ENCODE measurements at regions not wholly inside any gene's neighbourhood (a gene's known extent, or its start where the extent isn't known, plus 50 kb on each side); places are given as distances from the start of the nearest gene placed in this dataset.

DNA sequence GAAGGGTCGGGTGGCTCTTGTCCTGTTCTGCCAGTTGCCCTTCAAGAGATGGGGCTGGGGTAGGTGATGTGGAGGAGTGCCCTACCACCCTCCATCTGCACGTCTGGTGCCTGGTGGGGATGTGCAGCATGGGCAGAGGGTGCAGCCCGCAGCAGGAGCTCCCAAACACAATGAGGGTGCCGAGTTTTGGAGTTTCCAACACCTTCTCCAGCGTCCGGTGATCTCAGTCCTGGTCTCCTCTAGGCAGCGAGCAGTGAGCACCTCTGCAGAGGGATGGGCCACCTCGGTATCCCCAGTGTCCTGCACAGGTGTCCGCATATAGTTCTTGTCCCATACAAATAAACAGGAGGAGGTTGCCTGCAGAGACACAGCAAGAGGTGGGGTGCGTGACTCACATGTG lies 136.0 kb downstream of the ENGASE start:
- TF ChIP-seq, protein P1, sequence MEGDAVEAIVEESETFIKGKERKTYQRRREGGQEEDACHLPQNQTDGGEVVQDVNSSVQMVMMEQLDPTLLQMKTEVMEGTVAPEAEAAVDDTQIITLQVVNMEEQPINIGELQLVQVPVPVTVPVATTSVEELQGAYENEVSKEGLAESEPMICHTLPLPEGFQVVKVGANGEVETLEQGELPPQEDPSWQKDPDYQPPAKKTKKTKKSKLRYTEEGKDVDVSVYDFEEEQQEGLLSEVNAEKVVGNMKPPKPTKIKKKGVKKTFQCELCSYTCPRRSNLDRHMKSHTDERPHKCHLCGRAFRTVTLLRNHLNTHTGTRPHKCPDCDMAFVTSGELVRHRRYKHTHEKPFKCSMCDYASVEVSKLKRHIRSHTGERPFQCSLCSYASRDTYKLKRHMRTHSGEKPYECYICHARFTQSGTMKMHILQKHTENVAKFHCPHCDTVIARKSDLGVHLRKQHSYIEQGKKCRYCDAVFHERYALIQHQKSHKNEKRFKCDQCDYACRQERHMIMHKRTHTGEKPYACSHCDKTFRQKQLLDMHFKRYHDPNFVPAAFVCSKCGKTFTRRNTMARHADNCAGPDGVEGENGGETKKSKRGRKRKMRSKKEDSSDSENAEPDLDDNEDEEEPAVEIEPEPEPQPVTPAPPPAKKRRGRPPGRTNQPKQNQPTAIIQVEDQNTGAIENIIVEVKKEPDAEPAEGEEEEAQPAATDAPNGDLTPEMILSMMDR (conservative IDR thresholded peaks at IDR 0.05; ENCODE audit: low read length) = no peak
- no peak for TF ChIP-seq EZH2phosphoT487 (IDR thresholded peaks at IDR 0.05; ENCODE audit: borderline replicate concordance)
